HCT116 (cell line): ENCODE measurements at regions not wholly inside any gene's neighbourhood (a gene's known extent, or its start where the extent isn't known, plus 50 kb on each side); places are given as distances from the start of the nearest gene placed in this dataset.

Experiments
- ATAC-seq: fragments of 200-7000 bp; cut with Tn5 transposase; 2 replicates; pipeline ENCODE4 v1.9.1; 2020; ENCODE audit warnings: mild to moderate bottlenecking, moderate library complexity
- BruUV-seq: library from RNA; stranded (reverse); fragments of 400-500 nt; replicated peaks from 2 replicates; lab custom pipeline; 2021; lab: Mats Ljungman, UMichigan
- CTCF ChIA-PET: fragments of 300-600 bp; sonication (Branson Sonifier 250); formaldehyde crosslinking; loops from one replicate; lab custom pipeline; 2021; ENCODE audit warnings: antibody characterized with exemption; lab: Charles Lee
- POLR2A ChIA-PET: fragments of 300-600, 350-600 bp; sonication (Branson Sonifier 250); formaldehyde crosslinking; loops from one replicate; lab custom pipeline; 2021; ENCODE audit warnings: antibody characterized with exemption; lab: Charles Lee
- RAD21 ChIA-PET, 2 experiments: fragments of 300-600 bp; sonication (Branson Sonifier 250); formaldehyde crosslinking; loops; one replicate each; lab custom pipeline; 2023; ENCODE audit warnings: low total read pairs in 2 of 2; ENCODE audit not compliant: uncharacterized antibody in 2 of 2, unreplicated experiment in 2 of 2, low non-redundant PET in 1 of 2; lab: Charles Lee
- DNase-seq: peaks from one replicate; pipeline ENCODE4 v3.0.0-alpha.2; 2010; ENCODE audit warnings: low read depth, low spot score
- H2AFZ ChIP-seq: fragments of 200-600 bp; shearing (Covaris generic), sonication (generic); 2 replicates; pipeline ENCODE4 v1.6.1; 2017; ENCODE audit warnings: low read depth, mixed run types, mixed read lengths, antibody characterized with exemption, low read length; ENCODE audit not compliant: poor library complexity, severe bottlenecking
- H3K27ac ChIP-seq: 2 replicates; pipeline ENCODE4 v1.5.1; 2012; ENCODE audit warnings: low read depth, low read length
- H3K27me3 ChIP-seq: fragments of 200-600 bp; sonication (generic); 2 replicates; pipeline ENCODE4 v1.6.1; 2016; ENCODE audit warnings: mixed run types, low read length, mixed read lengths; ENCODE audit not compliant: insufficient read depth
- H3K36me3 ChIP-seq, 2 experiments: fragments of 200-500 bp in 1 of 2; fragments of 200-600 bp in 1 of 2; sonication (Bioruptor generic) in 1 of 2; sonication (generic) in 1 of 2; 2 replicates each; pipeline versions ENCODE4 v1.5.1 to v1.6.1; 2014 to 2016; ENCODE audit warnings: low read length in 2 of 2, inconsistent platforms in 1 of 2, mixed read lengths in 1 of 2, mixed run types in 1 of 2; ENCODE audit not compliant: insufficient read depth in 2 of 2, control insufficient read depth in 1 of 2
- H3K4me1 ChIP-seq, 2 experiments: fragments of 200-600 bp in 1 of 2; sonication (generic) in 1 of 2; 2 replicates each; pipeline versions ENCODE4 v1.5.1 to v1.6.1; 2012 to 2017; ENCODE audit warnings: low read length in 2 of 2, inconsistent platforms in 1 of 2, mild to moderate bottlenecking in 1 of 2, mixed read lengths in 1 of 2, mixed run types in 1 of 2, moderate library complexity in 1 of 2; ENCODE audit not compliant: insufficient read depth in 2 of 2, control insufficient read depth in 1 of 2
- H3K4me2 ChIP-seq: fragments of 200-600 bp; sonication (generic); 2 replicates; pipeline ENCODE4 v1.6.1; 2017; ENCODE audit warnings: mixed run types, low read length, mixed read lengths
- H3K4me3 ChIP-seq, 2 experiments: fragments of 200-600 bp in 1 of 2; sonication (generic) in 1 of 2; replicated peaks in 1 of 2; 2 replicates each; pipeline ENCODE4 v1.5.1; 2011 to 2016; ENCODE audit warnings: low read length in 2 of 2, control low read depth in 1 of 2, low read depth in 1 of 2, mild to moderate bottlenecking in 1 of 2, mixed read lengths in 1 of 2, mixed run types in 1 of 2
- H3K79me2 ChIP-seq: fragments of 200-600 bp; sonication (generic); 2 replicates; pipeline ENCODE4 v1.6.1; 2017; ENCODE audit warnings: mild to moderate bottlenecking, mixed run types, low read length, moderate library complexity, mixed read lengths; ENCODE audit not compliant: insufficient read depth
- H3K9ac ChIP-seq: fragments of 200-600 bp; sonication (generic); 2 replicates; pipeline ENCODE4 v1.6.1; 2016; ENCODE audit warnings: low read length, mixed read lengths
- H3K9me2 ChIP-seq: fragments of 200-600 bp; sonication (generic), shearing (Covaris generic); 2 replicates; pipeline ENCODE4 v1.6.1; 2017; ENCODE audit warnings: mixed run types, mild to moderate bottlenecking, moderate library complexity; ENCODE audit not compliant: insufficient read depth
- H3K9me3 ChIP-seq, 2 experiments: fragments of 200-500 bp in 1 of 2; fragments of 200-600 bp in 1 of 2; sonication (Bioruptor generic) in 1 of 2; sonication (generic) in 1 of 2; 2 replicates each; pipeline ENCODE4 v1.6.1; 2014 to 2017; ENCODE audit warnings: low read length in 2 of 2, mixed read lengths in 2 of 2, inconsistent platforms in 1 of 2, low read depth in 1 of 2, mild to moderate bottlenecking in 1 of 2, mixed run types in 1 of 2, moderate library complexity in 1 of 2; ENCODE audit not compliant: control insufficient read depth in 1 of 2, insufficient read depth in 1 of 2
- H4K20me1 ChIP-seq: fragments of 200-600 bp; sonication (generic), shearing (Covaris generic); 2 replicates; pipeline ENCODE4 v1.6.1; 2017; ENCODE audit warnings: mixed run types, mild to moderate bottlenecking, moderate library complexity; ENCODE audit not compliant: insufficient read depth
- ATF3 ChIP-seq: IDR thresholded peaks from 2 replicates; pipeline ENCODE4 v1.6.1; 2012
- CBX3 ChIP-seq: IDR thresholded peaks from 2 replicates; pipeline ENCODE4 v1.6.1; 2012; ENCODE audit warnings: low read depth
- CEBPB ChIP-seq: IDR thresholded peaks from 2 replicates; pipeline ENCODE4 v1.6.1; 2012; ENCODE audit warnings: low read depth
- EZH2 ChIP-seq: fragments of 200-600 bp; sonication (generic); IDR thresholded peaks from 2 replicates; pipeline ENCODE4 v1.6.1; 2017; ENCODE audit warnings: antibody characterized with exemption, mixed run types
- FOSL1 ChIP-seq: IDR thresholded peaks from 2 replicates; pipeline ENCODE4 v1.6.1; 2012; ENCODE audit warnings: low read depth
- JUND ChIP-seq: IDR thresholded peaks from 2 replicates; pipeline ENCODE4 v1.6.1; 2012
- MAX ChIP-seq: IDR thresholded peaks from 2 replicates; pipeline ENCODE4 v1.6.1; 2012
- POLR2A ChIP-seq: IDR thresholded peaks from 2 replicates; pipeline ENCODE4 v1.7.0; 2011; ENCODE audit warnings: borderline replicate concordance; ENCODE audit not compliant: insufficient read depth, insufficient read length; ENCODE audit errors: extremely low read depth
- REST ChIP-seq: IDR thresholded peaks from 2 replicates; pipeline ENCODE4 v1.6.1; 2012; ENCODE audit warnings: low read depth
- SRF ChIP-seq: IDR thresholded peaks from 2 replicates; pipeline ENCODE4 v1.6.1; 2012; ENCODE audit warnings: low read depth
- YY1 ChIP-seq: IDR thresholded peaks from 2 replicates; pipeline ENCODE4 v1.6.1; 2011; ENCODE audit warnings: low read length, low read depth, moderate library complexity, mild to moderate bottlenecking; ENCODE audit not compliant: insufficient replicate concordance; ENCODE audit errors: extremely low read depth
- ZBTB33 ChIP-seq: IDR thresholded peaks from 2 replicates; pipeline ENCODE4 v1.6.1; 2011; ENCODE audit warnings: mild to moderate bottlenecking, low read length, moderate library complexity; ENCODE audit not compliant: insufficient replicate concordance; ENCODE audit errors: extremely low read depth
- ZFX ChIP-seq: fragments of 450-650 bp; IDR thresholded peaks from 2 replicates; pipeline ENCODE4 v1.6.1; 2017
- ZNF274 ChIP-seq: fragments of 200-500 bp; sonication (Bioruptor generic); IDR thresholded peaks from 2 replicates; pipeline ENCODE4 v1.6.1; 2014; ENCODE audit warnings: mild to moderate bottlenecking, low read depth, low read length, inconsistent platforms
- intact Hi-C: fragments of 100-400 bp; cut with micrococcal nuclease; formaldehyde crosslinking; loops from 2 replicates; pipeline ENCODE4 v1.10.0; 2022

- BruUV-seq: no TSS peak
- Histone ChIP-seq H3K27ac (no peak overlapping the region), H3K4me3 (no peak overlapping the region), H4K20me1 (no peaks in the 10 kb centered on the region), H2AFZ (no peak overlapping the region), H3K9me2 (no peaks in the 10 kb centered on the region), H3K9me3 (peaks cover 23% of the 10 kb centered on the region in 2 experiments; a peak in 2 of 4 replicates), H3K9ac (no peak overlapping the region), H3K27me3 (no peaks in the 10 kb centered on the region), H3K4me1 (no peaks in the 10 kb centered on the region), H3K4me2 (no peak overlapping the region), H3K79me2 (no peaks in the 10 kb centered on the region), H3K36me3 (0 out of 4 replicates have a peak, but pooled peaks cover 0 to 6% of the 10 kb centered on the region in 2 experiments)
- RAD21 ChIA-PET: no interaction called here
- TF ChIP-seq ZNF274: peak; percentile 45
- TF ChIP-seq ZBTB33: no peak
- no peak for TF ChIP-seq REST
- TF ChIP-seq ATF3: no peak
- TF ChIP-seq MAX: no peak
- no peak for TF ChIP-seq CEBPB
- TF ChIP-seq ZFX: no peak
- no peak for TF ChIP-seq POLR2A
- no peak for TF ChIP-seq JUND
- no peak for TF ChIP-seq FOSL1
- no peak for TF ChIP-seq EZH2
- no peak for TF ChIP-seq SRF
- TF ChIP-seq YY1: no peak
- TF ChIP-seq CBX3: peak; percentile 68; the same call in 1 of the 2 replicates
- ATAC-seq (no peak), DNase-seq (no peak)
- POLR2A ChIA-PET: no interaction called here
- intact Hi-C loops: no loop called here
- CTCF ChIA-PET: no interaction called here
Observed at GRCh38 chr13:40874138-40874779, 84.8 kb downstream of the SLC25A15 start.
